CD4-positive, alpha-beta T cell (primary cell): ENCODE measurements at regions not wholly inside any gene's neighbourhood (a gene's known extent, or its start where the extent isn't known, plus 50 kb on each side); places are given as distances from the start of the nearest gene placed in this dataset.

ENCODE experiments used
- ATAC-seq: fragments of 200-7000 bp; cut with Tn5 transposase; one replicate; pipeline ENCODE4 v1.10.0; 2022; ENCODE audit warnings: mild to moderate bottlenecking; ENCODE audit not compliant: poor library complexity
- CTCF ChIA-PET: fragments of 350-600 bp; sonication (Branson Sonifier 250); formaldehyde crosslinking; loops from one replicate; lab custom pipeline; 2021; ENCODE audit warnings: antibody characterized with exemption, inconsistent platforms; lab: Charles Lee
- POLR2A ChIA-PET: fragments of 350-600 bp; sonication (Branson Sonifier 250); formaldehyde crosslinking; loops from one replicate; lab custom pipeline; 2021; ENCODE audit warnings: antibody characterized with exemption, inconsistent platforms; lab: Charles Lee
- DNase-seq, 14 experiments: peaks; one replicate each; pipeline ENCODE4 v3.0.0-alpha.2; 2013 to 2020; ENCODE audit warnings: mixed read lengths in 2 of 14
- H3K27ac ChIP-seq, 2 donors: one replicate each; pipeline versions ENCODE4 v1.5.1 to v1.7.0; 2013; ENCODE audit warnings: low read length in 2 of 2, low read depth in 1 of 2, mild to moderate bottlenecking in 1 of 2
- H3K27me3 ChIP-seq, 2 experiments: 1 replicate in 1 of 2; 2 replicates in 1 of 2; pipeline versions ENCODE4 v1.6.1 to v1.7.0; 2013; ENCODE audit warnings: low read length in 2 of 2, control low read depth in 1 of 2, mild to moderate bottlenecking in 1 of 2, moderate library complexity in 1 of 2; ENCODE audit not compliant: insufficient read depth in 2 of 2, control insufficient read depth in 1 of 2
- H3K36me3 ChIP-seq: one replicate; pipeline ENCODE4 v1.6.1; 2013; ENCODE audit warnings: low read length, control low read depth; ENCODE audit not compliant: insufficient read depth
- H3K4me1 ChIP-seq: one replicate; pipeline ENCODE4 v1.6.1; 2013; ENCODE audit warnings: low read length, control low read depth; ENCODE audit not compliant: insufficient read depth
- H3K4me3 ChIP-seq: one replicate; pipeline ENCODE4 v1.5.1; 2013; ENCODE audit warnings: mild to moderate bottlenecking, low read length, moderate library complexity
- H3K9me3 ChIP-seq, 2 experiments: 1 replicate in 1 of 2; 2 replicates in 1 of 2; pipeline versions ENCODE4 v1.6.1 to v1.7.0; 2013; ENCODE audit warnings: low read length in 2 of 2, mild to moderate bottlenecking in 2 of 2, control low read depth in 1 of 2, moderate library complexity in 1 of 2; ENCODE audit not compliant: control insufficient read depth in 1 of 2, insufficient read depth in 1 of 2
- H3K27ac Mint-ChIP-seq: one replicate; pipeline ENCODE4 v1.8.0; 2020; ENCODE audit warnings: mixed read lengths
- H3K27me3 Mint-ChIP-seq: one replicate; pipeline ENCODE4 v1.8.0; 2021; ENCODE audit warnings: mixed read lengths
- H3K36me3 Mint-ChIP-seq: one replicate; pipeline ENCODE4 v1.8.0; 2021; ENCODE audit warnings: low read depth, mixed read lengths
- H3K4me1 Mint-ChIP-seq: one replicate; pipeline ENCODE4 v1.8.0; 2021; ENCODE audit warnings: low read depth, mixed read lengths
- H3K4me3 Mint-ChIP-seq: one replicate; pipeline ENCODE4 v1.8.0; 2020; ENCODE audit warnings: mild to moderate bottlenecking, mixed read lengths
- H3K9me3 Mint-ChIP-seq: one replicate; pipeline ENCODE4 v1.8.0; 2020; ENCODE audit warnings: mixed read lengths
- CTCF ChIP-seq: fragments of 200-600 bp; IDR thresholded peaks from one replicate; pipeline ENCODE4 v1.8.0; 2022; ENCODE audit warnings: antibody characterized with exemption, mild to moderate bottlenecking
- intact Hi-C, 2 experiments: fragments of 100-400 bp; cut with DNase I in 1 of 2; cut with micrococcal nuclease in 1 of 2; formaldehyde crosslinking; loops; one replicate each; pipeline versions ENCODE4 v1.15.1 to v1.9.0; 2023 to 2025; cut with DNase I, micrococcal nuclease

GRCh38 chr5:166200532-166200931 lies 2090.9 kb upstream of the WWC1 start:
- ChIA-PET POLR2A (interaction anchor here (0.7 kb wide), 1 partner anchor 68 kb away, joined by 5 read pairs; no protein-coding TSS in a partner anchor), CTCF (no interaction called here)
- Histone ChIP-seq H3K9me3 (peaks cover 5 to 11% of the 10 kb centered on the region in 2 experiments), H3K4me1 (no peaks in the 10 kb centered on the region), H3K27me3 (no peaks in the 10 kb centered on the region), H3K4me3 (no peak overlapping the region), H3K36me3 (no peaks in the 10 kb centered on the region), H3K27ac (no peak overlapping the region)
- Mint-ChIP-seq H3K36me3 (no peaks in the 10 kb centered on the region), H3K4me1 (no peaks in the 10 kb centered on the region), H3K27ac (no peak overlapping the region), H3K9me3 (peaks cover 9% of the 10 kb centered on the region), H3K27me3 (no peaks in the 10 kb centered on the region), H3K4me3 (no peak overlapping the region)
- DNase-seq, result no peak
- intact Hi-C loops, result no loop called here
- TF ChIP-seq CTCF, result no peak
- ATAC-seq, result no peak

- Mint-ChIP-seq H3K4me3 (no peak overlapping the region), H3K4me1 (no peaks in the 10 kb centered on the region), H3K27ac (no peak overlapping the region), H3K27me3 (no peaks in the 10 kb centered on the region), H3K36me3 (no peaks in the 10 kb centered on the region), H3K9me3 (peaks cover 8% of the 10 kb centered on the region)
- ATAC-seq, result no peak
- no peaks in the 10 kb centered on the region for H3K4me1 ChIP-seq
- no peaks in the 10 kb centered on the region for H3K36me3 ChIP-seq
- H3K27me3 ChIP-seq, result no peaks in the 10 kb centered on the region
- peaks cover 0 to 14% of the 10 kb centered on the region in 2 experiments for H3K9me3 ChIP-seq
- ChIA-PET CTCF (no interaction called here), POLR2A (no interaction called here)
- H3K4me3 ChIP-seq, result no peak overlapping the region
- no peak for DNase-seq
- no peak for TF ChIP-seq CTCF
- H3K27ac ChIP-seq, result no peak overlapping the region
- intact Hi-C loops, result no loop called here
Measured at GRCh38 chr5:166211640-166212039, 2079.8 kb upstream of the WWC1 start.

GRCh38 chr5:166236327-166236726 lies 2055.1 kb upstream of the WWC1 start:
- H3K4me3 Mint-ChIP-seq, result no peak overlapping the region
- H3K36me3 Mint-ChIP-seq, result no peaks in the 10 kb centered on the region
- ATAC-seq (no peak), DNase-seq (no peak)
- Histone ChIP-seq H3K4me3 (no peak overlapping the region), H3K9me3 (peaks cover 4 to 14% of the 10 kb centered on the region in 2 experiments), H3K36me3 (no peaks in the 10 kb centered on the region), H3K4me1 (no peaks in the 10 kb centered on the region), H3K27me3 (no peaks in the 10 kb centered on the region), H3K27ac (no peak overlapping the region)
- ChIA-PET POLR2A (no interaction called here), CTCF (no interaction called here)
- no peaks in the 10 kb centered on the region for H3K27me3 Mint-ChIP-seq
- H3K4me1 Mint-ChIP-seq, result no peaks in the 10 kb centered on the region
- intact Hi-C loops, result no loop called here
- peaks cover 20% of the 10 kb centered on the region for H3K9me3 Mint-ChIP-seq
- TF ChIP-seq CTCF, result no peak
- no peak overlapping the region for H3K27ac Mint-ChIP-seq
